HCT116 (cell line): ENCODE measurements at regions not wholly inside any gene's neighbourhood (a gene's known extent, or its start where the extent isn't known, plus 50 kb on each side); places are given as distances from the start of the nearest gene placed in this dataset.

Experiments used
- ATAC-seq: fragments of 200-7000 bp; cut with Tn5 transposase; 2 replicates; pipeline ENCODE4 v1.9.1; 2020; ENCODE audit warnings: mild to moderate bottlenecking, moderate library complexity
- BruUV-seq: library from RNA; stranded (reverse); fragments of 400-500 nt; replicated peaks from 2 replicates; lab custom pipeline; 2021; lab: Mats Ljungman, UMichigan
- CTCF ChIA-PET: fragments of 300-600 bp; sonication (Branson Sonifier 250); formaldehyde crosslinking; loops from one replicate; lab custom pipeline; 2021; ENCODE audit warnings: antibody characterized with exemption; lab: Charles Lee
- POLR2A ChIA-PET: fragments of 300-600, 350-600 bp; sonication (Branson Sonifier 250); formaldehyde crosslinking; loops from one replicate; lab custom pipeline; 2021; ENCODE audit warnings: antibody characterized with exemption; lab: Charles Lee
- RAD21 ChIA-PET, 2 experiments: fragments of 300-600 bp; sonication (Branson Sonifier 250); formaldehyde crosslinking; loops; one replicate each; lab custom pipeline; 2023; ENCODE audit warnings: low total read pairs in 2 of 2; ENCODE audit not compliant: uncharacterized antibody in 2 of 2, unreplicated experiment in 2 of 2, low non-redundant PET in 1 of 2; lab: Charles Lee
- DNase-seq: peaks from one replicate; pipeline ENCODE4 v3.0.0-alpha.2; 2010; ENCODE audit warnings: low read depth, low spot score
- H2AFZ ChIP-seq: fragments of 200-600 bp; shearing (Covaris generic), sonication (generic); 2 replicates; pipeline ENCODE4 v1.6.1; 2017; ENCODE audit warnings: low read depth, mixed run types, mixed read lengths, antibody characterized with exemption, low read length; ENCODE audit not compliant: poor library complexity, severe bottlenecking
- H3K27ac ChIP-seq: 2 replicates; pipeline ENCODE4 v1.5.1; 2012; ENCODE audit warnings: low read depth, low read length
- H3K27me3 ChIP-seq: fragments of 200-600 bp; sonication (generic); 2 replicates; pipeline ENCODE4 v1.6.1; 2016; ENCODE audit warnings: mixed run types, low read length, mixed read lengths; ENCODE audit not compliant: insufficient read depth
- H3K36me3 ChIP-seq, 2 experiments: fragments of 200-500 bp in 1 of 2; fragments of 200-600 bp in 1 of 2; sonication (Bioruptor generic) in 1 of 2; sonication (generic) in 1 of 2; 2 replicates each; pipeline versions ENCODE4 v1.5.1 to v1.6.1; 2014 to 2016; ENCODE audit warnings: low read length in 2 of 2, inconsistent platforms in 1 of 2, mixed read lengths in 1 of 2, mixed run types in 1 of 2; ENCODE audit not compliant: insufficient read depth in 2 of 2, control insufficient read depth in 1 of 2
- H3K4me1 ChIP-seq, 2 experiments: fragments of 200-600 bp in 1 of 2; sonication (generic) in 1 of 2; 2 replicates each; pipeline versions ENCODE4 v1.5.1 to v1.6.1; 2012 to 2017; ENCODE audit warnings: low read length in 2 of 2, inconsistent platforms in 1 of 2, mild to moderate bottlenecking in 1 of 2, mixed read lengths in 1 of 2, mixed run types in 1 of 2, moderate library complexity in 1 of 2; ENCODE audit not compliant: insufficient read depth in 2 of 2, control insufficient read depth in 1 of 2
- H3K4me2 ChIP-seq: fragments of 200-600 bp; sonication (generic); 2 replicates; pipeline ENCODE4 v1.6.1; 2017; ENCODE audit warnings: mixed run types, low read length, mixed read lengths
- H3K4me3 ChIP-seq, 2 experiments: fragments of 200-600 bp in 1 of 2; sonication (generic) in 1 of 2; replicated peaks in 1 of 2; 2 replicates each; pipeline ENCODE4 v1.5.1; 2011 to 2016; ENCODE audit warnings: low read length in 2 of 2, control low read depth in 1 of 2, low read depth in 1 of 2, mild to moderate bottlenecking in 1 of 2, mixed read lengths in 1 of 2, mixed run types in 1 of 2
- H3K79me2 ChIP-seq: fragments of 200-600 bp; sonication (generic); 2 replicates; pipeline ENCODE4 v1.6.1; 2017; ENCODE audit warnings: mild to moderate bottlenecking, mixed run types, low read length, moderate library complexity, mixed read lengths; ENCODE audit not compliant: insufficient read depth
- H3K9ac ChIP-seq: fragments of 200-600 bp; sonication (generic); 2 replicates; pipeline ENCODE4 v1.6.1; 2016; ENCODE audit warnings: low read length, mixed read lengths
- H3K9me2 ChIP-seq: fragments of 200-600 bp; sonication (generic), shearing (Covaris generic); 2 replicates; pipeline ENCODE4 v1.6.1; 2017; ENCODE audit warnings: mixed run types, mild to moderate bottlenecking, moderate library complexity; ENCODE audit not compliant: insufficient read depth
- H3K9me3 ChIP-seq, 2 experiments: fragments of 200-500 bp in 1 of 2; fragments of 200-600 bp in 1 of 2; sonication (Bioruptor generic) in 1 of 2; sonication (generic) in 1 of 2; 2 replicates each; pipeline ENCODE4 v1.6.1; 2014 to 2017; ENCODE audit warnings: low read length in 2 of 2, mixed read lengths in 2 of 2, inconsistent platforms in 1 of 2, low read depth in 1 of 2, mild to moderate bottlenecking in 1 of 2, mixed run types in 1 of 2, moderate library complexity in 1 of 2; ENCODE audit not compliant: control insufficient read depth in 1 of 2, insufficient read depth in 1 of 2
- H4K20me1 ChIP-seq: fragments of 200-600 bp; sonication (generic), shearing (Covaris generic); 2 replicates; pipeline ENCODE4 v1.6.1; 2017; ENCODE audit warnings: mixed run types, mild to moderate bottlenecking, moderate library complexity; ENCODE audit not compliant: insufficient read depth
- CTCF ChIP-seq, 3 experiments: fragments of 200-600 bp in 1 of 3; sonication (generic) in 1 of 3; IDR thresholded peaks in 2 of 3; conservative IDR thresholded peaks in 1 of 3; 2 replicates each; pipeline ENCODE4 v1.5.1; 2012 to 2017; ENCODE audit warnings: low read depth in 2 of 3, low read length in 2 of 3, antibody characterized with exemption in 1 of 3, borderline replicate concordance in 1 of 3, control low read depth in 1 of 3, mild to moderate bottlenecking in 1 of 3, mixed read lengths in 1 of 3, mixed run types in 1 of 3, moderate library complexity in 1 of 3; ENCODE audit not compliant: insufficient read depth in 1 of 3
- EGR1 ChIP-seq: IDR thresholded peaks from 2 replicates; pipeline ENCODE4 v1.6.1; 2012; ENCODE audit warnings: low read depth
- ELF1 ChIP-seq: IDR thresholded peaks from 2 replicates; pipeline ENCODE4 v1.6.1; 2012; ENCODE audit warnings: low read depth, borderline replicate concordance
- EZH2phosphoT487 ChIP-seq: fragments of 200-600 bp; IDR thresholded peaks from 2 replicates; pipeline ENCODE4 v1.6.1; 2018; ENCODE audit warnings: antibody characterized with exemption, borderline replicate concordance
- MAX ChIP-seq: IDR thresholded peaks from 2 replicates; pipeline ENCODE4 v1.6.1; 2012
- RAD21 ChIP-seq: IDR thresholded peaks from 2 replicates; pipeline ENCODE4 v1.6.1; 2012; ENCODE audit warnings: low read depth, mild to moderate bottlenecking
- REST ChIP-seq: IDR thresholded peaks from 2 replicates; pipeline ENCODE4 v1.6.1; 2012; ENCODE audit warnings: low read depth
- SIN3A ChIP-seq: IDR thresholded peaks from 2 replicates; pipeline ENCODE4 v1.6.1; 2012; ENCODE audit warnings: low read depth
- SP1 ChIP-seq: IDR thresholded peaks from 2 replicates; pipeline ENCODE4 v1.6.1; 2012; ENCODE audit warnings: low read depth
- ZFX ChIP-seq: fragments of 450-650 bp; IDR thresholded peaks from 2 replicates; pipeline ENCODE4 v1.6.1; 2017
- ZNF274 ChIP-seq: fragments of 200-500 bp; sonication (Bioruptor generic); IDR thresholded peaks from 2 replicates; pipeline ENCODE4 v1.6.1; 2014; ENCODE audit warnings: mild to moderate bottlenecking, low read depth, low read length, inconsistent platforms
- intact Hi-C: fragments of 100-400 bp; cut with micrococcal nuclease; formaldehyde crosslinking; loops from 2 replicates; pipeline ENCODE4 v1.10.0; 2022

GRCh38 chr1:73104749-73105148 is 822.4 kb upstream of the NEGR1 start (continued):
- TF ChIP-seq ZNF274: no peak
- no peak for TF ChIP-seq EZH2phosphoT487
- no peak for TF ChIP-seq EGR1
- no peak for TF ChIP-seq SIN3A
- TF ChIP-seq, all 23 proteins: peak for 0

GRCh38 chr1:73100216-73100615 is 817.9 kb upstream of the NEGR1 start:
- Histone ChIP-seq H3K9me3 (peaks cover 0 to 1% of the 10 kb centered on the region in 2 experiments; a peak in 2 of 4 replicates), H4K20me1 (no peaks in the 10 kb centered on the region), H3K9ac (no peak overlapping the region), H2AFZ (no peak overlapping the region), H3K9me2 (no peaks in the 10 kb centered on the region), H3K79me2 (no peaks in the 10 kb centered on the region), H3K27ac (no peak overlapping the region), H3K4me2 (no peak overlapping the region), H3K36me3 (no peaks in the 10 kb centered on the region), H3K4me1 (no peaks in the 10 kb centered on the region), H3K4me3 (no peak overlapping the region), H3K27me3 (no peaks in the 10 kb centered on the region)
- no peak for TF ChIP-seq RAD21
- no peak for TF ChIP-seq SP1
- no peak for TF ChIP-seq REST
- TF ChIP-seq SIN3A: no peak
- no peak for TF ChIP-seq ELF1
- TF ChIP-seq MAX: no peak
- no peak for TF ChIP-seq ZNF274
- no peak for TF ChIP-seq ZFX
- TF ChIP-seq CTCF (IDR thresholded peaks at IDR 0.05 in 2 of 3, conservative IDR thresholded peaks at IDR 0.05 in 1 of 3; ENCODE audit: borderline replicate concordance in 1 of 3, insufficient read depth in 1 of 3, low read depth in 2 of 3, low read length in 2 of 3): no peak
- ATAC-seq (no peak), DNase-seq (no peak)
- no TSS peak for BruUV-seq
- POLR2A ChIA-PET: no interaction called here
- CTCF ChIA-PET: no interaction called here
- RAD21 ChIA-PET: no interaction called here
- intact Hi-C loops: no loop called here
